Stimulated activated CD8-positive, alpha-beta memory T cell treated with anti-CD3 and anti-CD28 coated beads, Interleukin-7, amount 100 ng/mL, for 24 hours (primary cell): ENCODE measurements at regions not wholly inside any gene's neighbourhood (a gene's known extent, or its start where the extent isn't known, plus 50 kb on each side); places are given as distances from the start of the nearest gene placed in this dataset.

ENCODE experiments used
- DNase-seq: peaks from one replicate; pipeline ENCODE4 v3.0.0-alpha.2; 2020; ENCODE audit warnings: low read depth

- no peak for DNase-seq
Observed at GRCh38 chr18:39519741-39520140, 1954.1 kb upstream of the CELF4 start.

GRCh38 chr18:39515299-39515698 is 1949.7 kb upstream of the CELF4 start:
- no peak for DNase-seq

GRCh38 chr18:39513186-39513585 is 1947.6 kb upstream of the CELF4 start:
- DNase-seq: no peak

GRCh38 chr18:39506581-39507330 is 1941.2 kb upstream of the CELF4 start:
- no peak for DNase-seq

- no peak for DNase-seq
Observed at GRCh38 chr18:39500306-39500705, 1934.7 kb upstream of the CELF4 start.

- DNase-seq: no peak
Observed at GRCh38 chr18:39497821-39498220, 1932.2 kb upstream of the CELF4 start.

GRCh38 chr18:39496986-39497385 is 1931.4 kb upstream of the CELF4 start:
- no peak for DNase-seq

GRCh38 chr18:39494211-39494896 is 1928.8 kb upstream of the CELF4 start:
- no peak for DNase-seq

- no peak for DNase-seq
Observed at GRCh38 chr18:39491408-39491807, 1925.8 kb upstream of the CELF4 start.

GRCh38 chr18:39489431-39489830 is 1923.8 kb upstream of the CELF4 start:
- no peak for DNase-seq

- no peak for DNase-seq
Observed at GRCh38 chr18:39487932-39488331, 1922.3 kb upstream of the CELF4 start.

- DNase-seq: no peak
Observed at GRCh38 chr18:39486268-39486667, 1920.7 kb upstream of the CELF4 start.

GRCh38 chr18:39485696-39486095 is 1920.1 kb upstream of the CELF4 start:
- DNase-seq: no peak

- DNase-seq: no peak
Observed at GRCh38 chr18:39481281-39481680, 1915.7 kb upstream of the CELF4 start.

GRCh38 chr18:39480494-39481195 is 1915.0 kb upstream of the CELF4 start:
- no peak for DNase-seq

- DNase-seq: no peak
Observed at GRCh38 chr18:39464006-39464405, 1898.4 kb upstream of the CELF4 start.

GRCh38 chr18:39462436-39462835 is 1896.8 kb upstream of the CELF4 start:
- no peak for DNase-seq

GRCh38 chr18:39460136-39460535 is 1894.5 kb upstream of the CELF4 start:
- DNase-seq: no peak

GRCh38 chr18:39455285-39455684 is 1889.7 kb upstream of the CELF4 start:
- DNase-seq: no peak

- no peak for DNase-seq
Observed at GRCh38 chr18:39454866-39455265, 1889.3 kb upstream of the CELF4 start.

- no peak for DNase-seq
Observed at GRCh38 chr18:39453882-39454281, 1888.3 kb upstream of the CELF4 start.

GRCh38 chr18:39453356-39453755 is 1887.8 kb upstream of the CELF4 start:
- DNase-seq: no peak

- DNase-seq: no peak
Observed at GRCh38 chr18:39450958-39451357, 1885.4 kb upstream of the CELF4 start.
